C4-2B (cell line): ENCODE measurements at regions not wholly inside any gene's neighbourhood (a gene's known extent, or its start where the extent isn't known, plus 50 kb on each side); places are given as distances from the start of the nearest gene placed in this dataset.
"Not testable (repeated sequence)": the region's sequence is repeated elsewhere in the genome, so short reads cannot be mapped to it uniquely, and the experiment has no call there.

Source experiments
- H3K27ac ChIP-seq: fragments of 450-650 bp; 2 replicates; pipeline ENCODE4 v1.5.1; 2017
- CTCF ChIP-seq: fragments of 450-650 bp; conservative IDR thresholded peaks from 2 replicates; pipeline ENCODE4 v1.5.1; 2017; ENCODE audit warnings: mild to moderate bottlenecking
- ZFX ChIP-seq: fragments of 450-650 bp; IDR thresholded peaks from 2 replicates; pipeline ENCODE4 v1.6.1; 2017

GRCh38 chr2:138312061-138312460 lies 189.5 kb upstream of the SPOPL start:
- no peak overlapping the region for H3K27ac ChIP-seq
- TF ChIP-seq ZFX (no peak), CTCF (no peak)

- not testable (repeated sequence) for H3K27ac ChIP-seq
These were observed 186.0 kb upstream of the SPOPL start for GRCh38 chr2:138315619-138316018.

GRCh38 chr2:138319616-138320015 lies 182.0 kb upstream of the SPOPL start:
- TF ChIP-seq ZFX (no peak), CTCF (no peak)
- no peak overlapping the region for H3K27ac ChIP-seq

GRCh38 chr2:138321458-138321857 lies 180.1 kb upstream of the SPOPL start:
- TF ChIP-seq CTCF (no peak), ZFX (no peak)
- H3K27ac ChIP-seq = no peak overlapping the region

GRCh38 chr2:138323382-138324067 lies 178.0 kb upstream of the SPOPL start:
- no peak overlapping the region for H3K27ac ChIP-seq
- TF ChIP-seq ZFX (no peak), CTCF (no peak)

- TF ChIP-seq CTCF (peak; percentile 15; the same call in 1 of the 2 replicates), ZFX (no peak)
- H3K27ac ChIP-seq = no peak overlapping the region
These were observed 177.3 kb upstream of the SPOPL start for GRCh38 chr2:138324068-138324771.

- H3K27ac ChIP-seq = no peak overlapping the region
- TF ChIP-seq ZFX = no peak
- TF ChIP-seq CTCF = no peak
These were observed 173.6 kb upstream of the SPOPL start for GRCh38 chr2:138327967-138328366.

GRCh38 chr2:138329162-138329561 lies 172.4 kb upstream of the SPOPL start:
- H3K27ac ChIP-seq = no peak overlapping the region
- no peak for TF ChIP-seq ZFX
- TF ChIP-seq CTCF = no peak
